Activated B cell treated with CpG ODN at 0.5 μM for 24 hours (primary cell): ENCODE measurements at regions not wholly inside any gene's neighbourhood (a gene's known extent, or its start where the extent isn't known, plus 50 kb on each side); places are given as distances from the start of the nearest gene placed in this dataset.

ENCODE experiments used
- ATAC-seq: fragments of 200-7000 bp; cut with Tn5 transposase; one replicate; pipeline ENCODE4 v1.10.0; 2021; ENCODE audit warnings: low read depth, mild to moderate bottlenecking, moderate library complexity
- CTCF ChIA-PET: fragments of 350-600 bp; sonication (Branson Sonifier 250); formaldehyde crosslinking; loops from one replicate; lab custom pipeline; 2021; ENCODE audit warnings: antibody characterized with exemption; lab: Charles Lee
- POLR2A ChIA-PET: fragments of 350-600 bp; sonication (Branson Sonifier 250); formaldehyde crosslinking; loops from one replicate; lab custom pipeline; 2021; ENCODE audit warnings: antibody characterized with exemption; lab: Charles Lee
- DNase-seq: peaks from one replicate; pipeline ENCODE4 v3.0.0; 2022
- H3K27ac Mint-ChIP-seq: one replicate; pipeline ENCODE4 v1.8.0; 2020; ENCODE audit warnings: mixed read lengths
- H3K27me3 Mint-ChIP-seq: one replicate; pipeline ENCODE4 v1.8.0; 2021; ENCODE audit warnings: mixed read lengths
- H3K36me3 Mint-ChIP-seq: one replicate; pipeline ENCODE4 v1.8.0; 2021; ENCODE audit warnings: low read depth, mixed read lengths
- H3K4me1 Mint-ChIP-seq: one replicate; pipeline ENCODE4 v1.8.0; 2021; ENCODE audit warnings: mixed read lengths
- H3K4me3 Mint-ChIP-seq: one replicate; pipeline ENCODE4 v1.8.0; 2020; ENCODE audit warnings: mild to moderate bottlenecking, mixed read lengths
- H3K9me3 Mint-ChIP-seq: one replicate; pipeline ENCODE4 v1.8.0; 2020; ENCODE audit warnings: mixed read lengths
- intact Hi-C: fragments of 100-400 bp; cut with micrococcal nuclease; formaldehyde crosslinking; loops from one replicate; pipeline ENCODE4 v1.15.1; 2024
- TF ChIP-seq, protein P1 (sequence below): fragments of 200-600 bp; IDR thresholded peaks from one replicate; pipeline ENCODE4 v1.8.0; 2022; ENCODE audit warnings: antibody characterized with exemption, mild to moderate bottlenecking

DNA sequence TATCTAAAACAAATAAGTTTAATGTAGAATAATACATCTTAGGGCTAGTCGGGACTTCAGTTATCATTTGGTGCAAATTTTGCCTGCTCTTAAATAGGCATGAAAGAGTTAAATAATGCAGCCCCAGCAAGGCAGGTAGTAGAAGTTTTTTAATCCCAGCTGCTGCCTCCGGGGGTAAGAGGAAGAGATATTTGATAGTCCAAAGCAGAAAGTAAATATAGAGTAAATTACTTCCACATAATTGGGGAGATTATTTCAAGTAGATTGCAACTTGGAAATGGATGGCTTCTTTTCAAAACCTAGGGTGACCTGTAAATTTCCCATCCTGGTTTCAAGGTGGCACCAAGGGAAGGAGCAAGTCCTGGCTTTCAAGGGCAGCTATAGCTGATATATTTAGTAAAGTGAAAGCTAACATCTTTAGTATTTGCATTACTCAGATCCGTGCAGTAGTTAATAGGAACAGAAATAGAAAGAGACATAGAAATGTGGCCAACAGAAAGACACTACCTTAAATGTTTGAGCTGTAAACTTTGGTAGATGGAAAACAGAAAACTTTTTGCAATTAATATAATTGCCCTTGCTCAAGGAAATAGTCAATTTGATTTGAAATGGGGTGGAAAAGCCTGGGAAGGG lies 109.1 kb downstream of the LMO4 start:
- intact Hi-C loops, result no loop called here
- CTCF ChIA-PET, result no interaction called here
- no peak overlapping the region for H3K27ac Mint-ChIP-seq

DNA sequence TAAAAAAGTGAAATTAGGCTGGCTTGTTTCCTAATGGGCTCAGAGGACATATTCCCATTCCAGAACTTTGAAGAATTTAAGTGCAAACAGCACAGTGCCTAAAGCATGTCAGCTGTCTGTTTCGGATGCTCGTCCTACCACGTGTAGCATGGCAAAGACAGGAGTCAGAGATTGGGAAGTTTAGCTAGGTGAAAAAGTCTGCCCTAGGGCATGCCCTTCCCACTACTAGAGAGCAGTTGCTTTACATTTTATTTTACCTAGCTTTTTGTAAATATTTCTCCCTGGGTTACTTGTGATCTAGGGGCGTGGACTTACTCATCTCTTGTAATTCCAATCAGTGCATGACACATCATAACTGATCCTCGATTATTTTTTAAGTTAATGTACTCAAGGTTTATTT lies 111.1 kb downstream of the LMO4 start:
- Mint-ChIP-seq H3K4me1 (no peaks in the 10 kb centered on the region), H3K9me3 (peaks cover 10% of the 10 kb centered on the region), H3K27me3 (no peaks in the 10 kb centered on the region), H3K36me3 (no peaks in the 10 kb centered on the region), H3K4me3 (no peak overlapping the region), H3K27ac (no peak overlapping the region)
- TF ChIP-seq, protein P1, sequence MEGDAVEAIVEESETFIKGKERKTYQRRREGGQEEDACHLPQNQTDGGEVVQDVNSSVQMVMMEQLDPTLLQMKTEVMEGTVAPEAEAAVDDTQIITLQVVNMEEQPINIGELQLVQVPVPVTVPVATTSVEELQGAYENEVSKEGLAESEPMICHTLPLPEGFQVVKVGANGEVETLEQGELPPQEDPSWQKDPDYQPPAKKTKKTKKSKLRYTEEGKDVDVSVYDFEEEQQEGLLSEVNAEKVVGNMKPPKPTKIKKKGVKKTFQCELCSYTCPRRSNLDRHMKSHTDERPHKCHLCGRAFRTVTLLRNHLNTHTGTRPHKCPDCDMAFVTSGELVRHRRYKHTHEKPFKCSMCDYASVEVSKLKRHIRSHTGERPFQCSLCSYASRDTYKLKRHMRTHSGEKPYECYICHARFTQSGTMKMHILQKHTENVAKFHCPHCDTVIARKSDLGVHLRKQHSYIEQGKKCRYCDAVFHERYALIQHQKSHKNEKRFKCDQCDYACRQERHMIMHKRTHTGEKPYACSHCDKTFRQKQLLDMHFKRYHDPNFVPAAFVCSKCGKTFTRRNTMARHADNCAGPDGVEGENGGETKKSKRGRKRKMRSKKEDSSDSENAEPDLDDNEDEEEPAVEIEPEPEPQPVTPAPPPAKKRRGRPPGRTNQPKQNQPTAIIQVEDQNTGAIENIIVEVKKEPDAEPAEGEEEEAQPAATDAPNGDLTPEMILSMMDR, result no peak
- intact Hi-C loops, result no loop called here
- CTCF ChIA-PET, result no interaction called here
- POLR2A ChIA-PET, result no interaction called here
- DNase-seq (no peak), ATAC-seq (no peak)

More for the DNA sequence above, 109.1 kb downstream of the LMO4 start:
- no peak for ATAC-seq
- no peaks in the 10 kb centered on the region for H3K4me1 Mint-ChIP-seq
- H3K27me3 Mint-ChIP-seq, result no peaks in the 10 kb centered on the region
- H3K36me3 Mint-ChIP-seq, result no peaks in the 10 kb centered on the region
- DNase-seq, result no peak
- H3K4me3 Mint-ChIP-seq, result no peak overlapping the region
- POLR2A ChIA-PET, result no interaction called here
- no peaks in the 10 kb centered on the region for H3K9me3 Mint-ChIP-seq
- TF ChIP-seq, protein P1, result no peak

DNA sequence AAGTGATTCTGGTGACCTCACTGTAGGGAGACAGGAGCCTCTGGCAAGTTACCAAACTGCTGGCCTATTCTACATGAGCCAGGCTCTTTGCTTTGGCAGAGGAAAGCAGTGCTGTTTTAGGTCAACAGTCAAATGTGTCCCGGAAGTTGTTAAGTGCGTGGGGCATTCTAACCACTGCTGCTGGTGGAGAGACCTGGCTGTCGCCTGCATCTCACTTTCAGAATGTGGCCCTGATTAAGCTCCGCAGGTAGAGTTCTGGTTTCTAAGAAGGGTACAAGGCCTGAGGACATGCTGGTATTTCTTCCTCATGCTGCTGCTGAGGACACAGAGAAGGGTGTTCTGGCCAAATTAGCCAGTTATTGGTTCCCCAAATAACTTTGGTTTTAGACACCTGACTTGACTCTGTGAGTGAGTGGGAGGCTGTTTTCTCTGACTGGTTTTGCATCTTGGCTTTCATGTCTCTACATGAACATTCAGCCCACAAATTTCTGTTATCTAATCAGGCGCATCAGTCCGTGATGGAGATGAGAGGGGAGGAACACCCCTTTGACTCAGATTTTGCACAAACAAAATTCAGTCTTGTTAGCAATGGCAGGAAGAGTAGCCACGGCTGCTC lies 120.8 kb downstream of the LMO4 start:
- intact Hi-C loops, result loop anchor here (1.0 to 5.0 kb wide), 4 partner anchors 57 to 377 kb away; partner anchors contain the start of gene LMO4
- peak; percentile 23 for DNase-seq

DNA sequence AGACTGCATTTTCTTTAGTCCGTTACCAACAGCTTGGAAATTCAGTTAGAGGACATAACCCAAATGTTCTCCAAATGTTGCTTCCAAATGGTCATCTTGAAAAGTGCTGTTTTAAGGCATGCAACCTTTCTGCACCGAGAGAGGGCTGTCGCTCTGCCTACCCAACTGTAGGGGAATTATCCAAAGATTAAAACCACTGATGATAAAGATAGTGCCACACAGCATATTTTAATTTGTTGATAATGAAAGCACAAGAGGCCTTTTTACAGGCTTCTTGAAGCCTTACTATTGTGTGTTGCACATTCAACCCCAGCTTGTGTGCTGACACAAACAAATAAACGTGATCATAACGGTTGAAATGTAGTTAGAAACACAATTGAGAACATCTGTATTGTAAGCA lies 121.5 kb downstream of the LMO4 start:
- Mint-ChIP-seq H3K27me3 (no peaks in the 10 kb centered on the region), H3K36me3 (no peaks in the 10 kb centered on the region), H3K9me3 (peaks cover 4% of the 10 kb centered on the region), H3K4me1 (peaks cover 33% of the 10 kb centered on the region), H3K27ac (peak overlapping the region; percentile 90), H3K4me3 (no peak overlapping the region)
- TF ChIP-seq, protein P1, result no peak
- intact Hi-C loops, result loop anchor here (1.0 kb wide), 1 partner anchor 157 kb away; no protein-coding TSS in a partner anchor
- ChIA-PET POLR2A (interaction anchor here (2.5 to 3.6 kb wide), 2 partner anchors 115 to 122 kb away, joined by 14 to 23 read pairs; partner anchors contain the start of gene LMO4), CTCF (interaction anchor here (1.1 to 2.1 kb wide), 3 partner anchors 121 to 504 kb away, joined by 3 to 5 read pairs (median 3); no protein-coding TSS in a partner anchor)
- no peak for ATAC-seq
- no peak for DNase-seq

More for the DNA sequence above, 120.8 kb downstream of the LMO4 start:
- ATAC-seq, result peak; percentile 86
- H3K9me3 Mint-ChIP-seq, result peaks cover 7% of the 10 kb centered on the region
- no peaks in the 10 kb centered on the region for H3K27me3 Mint-ChIP-seq
- peak overlapping the region; percentile 90 for H3K27ac Mint-ChIP-seq
- TF ChIP-seq, protein P1, result no peak
- no peaks in the 10 kb centered on the region for H3K36me3 Mint-ChIP-seq
- ChIA-PET CTCF (interaction anchor here (1.2 kb wide), 1 partner anchor 124 kb away, joined by 3 read pairs; no protein-coding TSS in a partner anchor), POLR2A (interaction anchor here (2.5 to 3.6 kb wide), 2 partner anchors 114 to 121 kb away, joined by 14 to 23 read pairs; partner anchors contain the start of gene LMO4)
- H3K4me1 Mint-ChIP-seq, result peaks cover 33% of the 10 kb centered on the region
- peak overlapping the region; percentile 51 for H3K4me3 Mint-ChIP-seq
